Testis (tissue), 2 donors: ENCODE measurements at regions not wholly inside any gene's neighbourhood (a gene's known extent, or its start where the extent isn't known, plus 50 kb on each side); places are given as distances from the start of the nearest gene placed in this dataset.
A peak's percentile ranks its signal among the peaks of the same experiment; 100 is the strongest.

Experiments
- DNase-seq: peaks from one replicate; pipeline ENCODE4 v3.0.0-alpha.2; 2019
- H3K27ac ChIP-seq, 2 donors: fragments of 200-600 bp; sonication (generic); one replicate each; pipeline ENCODE4 v1.5.1; 2019
- H3K27me3 ChIP-seq: fragments of 200-600 bp; sonication (generic); one replicate; pipeline ENCODE4 v1.5.1; 2019
- H3K36me3 ChIP-seq: fragments of 200-600 bp; sonication (generic); one replicate; pipeline ENCODE4 v1.5.1; 2017; ENCODE audit warnings: low read depth; ENCODE audit errors: missing control alignments
- H3K4me1 ChIP-seq: fragments of 200-600 bp; sonication (generic); one replicate; pipeline ENCODE4 v1.5.1; 2019
- H3K4me3 ChIP-seq, 2 donors: fragments of 200-600 bp; sonication (generic); one replicate each; pipeline ENCODE4 v1.5.1; 2017 to 2019
- H3K9me3 ChIP-seq: fragments of 200-600 bp; sonication (generic); one replicate; pipeline ENCODE4 v1.5.1; 2017
- CTCF ChIP-seq, 3 experiments: fragments of 450-650 bp in 2 of 3; fragments of 200-600 bp in 1 of 3; sonication (generic) in 1 of 3; IDR thresholded peaks; one replicate each; pipeline ENCODE4 v1.5.1; 2016 to 2019; ENCODE audit warnings: antibody characterized with exemption in 3 of 3, mild to moderate bottlenecking in 2 of 3, moderate library complexity in 1 of 3
- POLR2A ChIP-seq: fragments of 450-650 bp; IDR thresholded peaks from one replicate; pipeline ENCODE4 v1.6.1; 2017; ENCODE audit warnings: antibody characterized with exemption, mild to moderate bottlenecking, moderate library complexity
- WGBS, 2 donors: methylation state at CpG; one replicate each; pipeline ENCODE4 v1.1.5; 2018; 5-methylcytosine and 5-hydroxymethylcytosine counted together
- intact Hi-C: fragments of 100-400 bp; cut with DNase I; formaldehyde crosslinking; loops from one replicate; pipeline ENCODE4 v1.15.1; 2023; ENCODE audit warnings: low total_unique reads

- Histone ChIP-seq H3K4me3 (no peak overlapping the region), H3K4me1 (no peaks in the 10 kb centered on the region), H3K9me3 (no peaks in the 10 kb centered on the region), H3K27me3 (no peaks in the 10 kb centered on the region), H3K27ac (no peak overlapping the region), H3K36me3 (no peaks in the 10 kb centered on the region)
- WGBS, 2 donors, result 59 to 65% methylated on average over 6 of the region's 6 CpGs
- DNase-seq, result peak; percentile 57
- TF ChIP-seq POLR2A (no peak), CTCF (IDR thresholded peaks at IDR 0.05) (no peak)
- intact Hi-C loops, result no loop called here
Measured at GRCh38 chr5:155258161-155258560, 244.6 kb downstream of the KIF4B start.

- Histone ChIP-seq H3K4me3 (no peak overlapping the region), H3K36me3 (no peaks in the 10 kb centered on the region), H3K27me3 (no peaks in the 10 kb centered on the region), H3K4me1 (no peaks in the 10 kb centered on the region), H3K27ac (no peak overlapping the region), H3K9me3 (no peaks in the 10 kb centered on the region)
- no peak for DNase-seq
- intact Hi-C loops, result no loop called here
- WGBS, 2 donors, result 84 to 86% methylated on average over 5 of the region's 5 CpGs
- no peak for TF ChIP-seq CTCF (IDR thresholded peaks at IDR 0.05)
- TF ChIP-seq POLR2A, result no peak
Measured at GRCh38 chr5:155259648-155260047, 246.1 kb downstream of the KIF4B start.

GRCh38 chr5:155260798-155261197, 247.2 kb downstream of the KIF4B start:
- intact Hi-C loops, result no loop called here
- DNase-seq, result no peak

GRCh38 chr5:155263381-155263780, 249.8 kb downstream of the KIF4B start:
- H3K27ac ChIP-seq, result no peak overlapping the region
- no peaks in the 10 kb centered on the region for H3K27me3 ChIP-seq
- H3K4me1 ChIP-seq, result no peaks in the 10 kb centered on the region
- intact Hi-C loops, result no loop called here
- H3K9me3 ChIP-seq, result no peaks in the 10 kb centered on the region
- H3K36me3 ChIP-seq, result no peaks in the 10 kb centered on the region
- no peak for TF ChIP-seq POLR2A
- no peak for TF ChIP-seq CTCF (IDR thresholded peaks at IDR 0.05)
- WGBS, 2 donors, result 90 to 93% methylated on average over 2 of the region's 2 CpGs
- no peak for DNase-seq
- no peak overlapping the region for H3K4me3 ChIP-seq

More at GRCh38 chr5:155260798-155261197, 247.2 kb downstream of the KIF4B start:
- H3K27ac ChIP-seq, result no peak overlapping the region
- no peaks in the 10 kb centered on the region for H3K9me3 ChIP-seq
- H3K27me3 ChIP-seq, result no peaks in the 10 kb centered on the region
- TF ChIP-seq POLR2A (no peak), CTCF (IDR thresholded peaks at IDR 0.05) (peak in 1 of 3 experiments; percentile 13)
- no peaks in the 10 kb centered on the region for H3K4me1 ChIP-seq
- 77 to 78% methylated on average over 1 to 3 of the region's 3 CpGs for WGBS, 2 donors
- H3K36me3 ChIP-seq, result no peaks in the 10 kb centered on the region
- no peak overlapping the region for H3K4me3 ChIP-seq

- Histone ChIP-seq H3K27ac (no peak overlapping the region), H3K27me3 (no peaks in the 10 kb centered on the region), H3K4me3 (no peak overlapping the region), H3K9me3 (no peaks in the 10 kb centered on the region), H3K36me3 (no peaks in the 10 kb centered on the region), H3K4me1 (no peaks in the 10 kb centered on the region)
- TF ChIP-seq CTCF (IDR thresholded peaks at IDR 0.05), result no peak
- DNase-seq, result no peak
- intact Hi-C loops, result no loop called here
- WGBS, 2 donors, result 76 to 85% methylated on average over 5 of the region's 5 CpGs
Measured at GRCh38 chr5:155264809-155265208, 251.3 kb downstream of the KIF4B start.
